Limb (tissue), 2 donors: ENCODE measurements at regions not wholly inside any gene's neighbourhood (a gene's known extent, or its start where the extent isn't known, plus 50 kb on each side); places are given as distances from the start of the nearest gene placed in this dataset.
"Not testable (repeated sequence)": the region's sequence is repeated elsewhere in the genome, so short reads cannot be mapped to it uniquely, and the experiment has no call there.

Experiments
- DNase-seq, 2 donors: peaks; one replicate each; pipeline ENCODE4 v3.0.0-alpha.2; 2016; ENCODE audit errors: extremely low spot score in 2 of 2

GRCh38 chr2:192579965-192580700 is 385.4 kb upstream of the TMEFF2 start:
- DNase-seq: no peak

DNA sequence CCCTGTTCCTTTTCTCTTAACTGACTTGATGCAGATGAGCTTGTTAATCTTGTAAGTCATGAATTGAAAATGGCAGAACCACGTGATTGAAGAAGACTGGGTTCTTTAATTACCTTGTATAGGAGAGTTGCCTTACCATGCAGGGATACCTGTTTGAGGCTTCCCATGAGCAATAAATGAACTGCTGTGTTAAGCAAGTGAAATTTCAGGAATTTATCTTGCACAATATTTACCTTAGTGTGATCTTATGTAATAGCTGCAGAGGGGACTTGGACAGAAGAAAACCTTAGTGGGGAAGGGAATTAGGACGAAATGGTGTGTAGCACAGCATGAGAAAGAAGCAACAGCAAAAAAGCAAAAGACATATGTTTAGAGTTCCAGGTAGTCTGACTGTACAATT is 384.0 kb upstream of the TMEFF2 start:
- no peak for DNase-seq

- no peak for DNase-seq
Measured at GRCh38 chr2:192577706-192578105, 383.0 kb upstream of the TMEFF2 start.

DNA sequence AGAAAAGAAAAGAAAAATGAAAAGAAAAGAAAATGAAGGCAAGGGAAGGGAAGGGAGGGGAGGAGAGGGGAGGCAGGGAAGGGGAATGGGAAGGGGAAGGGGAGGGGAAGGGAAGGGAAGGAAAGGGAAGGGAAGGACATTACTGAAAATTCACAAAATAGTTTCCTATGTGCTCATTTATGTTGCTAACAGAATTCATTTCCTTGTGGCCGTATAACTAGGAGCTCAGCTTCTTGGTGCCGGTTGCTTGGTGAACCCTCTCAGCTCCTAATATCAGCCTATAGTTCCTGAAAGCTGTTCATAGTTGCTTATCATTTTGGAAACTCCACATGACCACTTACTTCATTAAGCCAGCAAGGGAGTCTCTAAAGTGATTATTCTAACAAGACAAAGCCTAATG is 379.8 kb upstream of the TMEFF2 start:
- DNase-seq: no peak

DNA sequence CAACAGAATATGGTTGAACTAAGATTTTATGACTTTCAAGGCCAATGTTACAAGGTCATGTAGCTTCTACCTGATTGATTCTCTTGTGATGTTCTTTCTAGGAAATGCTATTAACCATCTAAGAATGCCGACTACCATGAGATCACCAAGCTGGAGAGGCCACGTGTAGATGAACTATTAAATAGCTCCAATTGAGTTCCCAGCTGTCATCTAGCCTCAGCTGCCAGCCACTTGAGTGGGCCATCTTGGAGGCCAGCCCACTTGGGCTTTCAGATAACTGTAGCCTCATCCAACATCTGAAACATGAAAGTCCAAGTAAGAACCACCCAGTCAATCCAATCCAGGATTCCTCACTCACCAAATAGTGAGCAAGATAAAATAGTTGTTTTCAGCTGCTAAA is 376.9 kb upstream of the TMEFF2 start:
- no peak for DNase-seq

DNA sequence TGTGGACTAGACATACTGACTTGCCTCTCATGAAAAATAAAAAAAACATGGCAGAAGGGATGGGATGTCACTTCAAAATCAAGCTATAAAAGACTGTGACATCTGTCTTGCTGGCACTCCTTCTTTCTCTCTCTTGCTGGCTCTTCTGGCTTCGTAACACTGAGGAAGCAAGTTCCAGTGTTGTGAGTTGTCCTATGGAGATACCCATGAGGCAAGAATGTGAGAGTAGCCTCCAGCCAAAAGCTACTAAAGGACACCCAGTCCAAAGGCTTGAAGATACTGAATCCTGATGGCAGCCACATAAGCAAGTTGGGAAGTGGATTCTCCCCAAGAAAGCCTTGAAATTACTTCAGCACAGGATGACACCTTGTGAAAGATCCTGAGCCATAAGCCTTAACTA is 376.1 kb upstream of the TMEFF2 start:
- no peak for DNase-seq

DNA sequence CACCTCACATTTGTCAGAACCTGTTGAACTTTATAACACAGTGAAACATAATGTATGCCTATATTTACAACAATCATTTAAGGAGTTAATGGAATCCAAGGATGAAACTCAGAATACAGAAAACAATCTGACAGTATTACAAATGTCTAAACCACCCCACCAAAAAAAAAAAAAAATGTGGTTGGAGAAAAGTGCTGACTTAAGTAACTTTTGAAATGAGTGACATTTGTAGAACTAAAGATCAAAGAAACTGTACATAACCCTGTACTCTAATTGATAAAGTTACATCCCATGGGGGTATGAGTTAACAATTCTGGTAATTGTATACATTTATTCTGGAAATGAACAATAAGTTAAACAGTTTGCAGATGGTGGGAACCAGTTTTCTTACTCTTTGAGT is 372.1 kb upstream of the TMEFF2 start:
- no peak for DNase-seq

- DNase-seq: no peak
Measured at GRCh38 chr2:192560326-192560725, 365.6 kb upstream of the TMEFF2 start.

GRCh38 chr2:192559587-192559986 is 364.9 kb upstream of the TMEFF2 start:
- DNase-seq: no peak

- no peak for DNase-seq
Measured at GRCh38 chr2:192558637-192559036, 363.9 kb upstream of the TMEFF2 start.

DNA sequence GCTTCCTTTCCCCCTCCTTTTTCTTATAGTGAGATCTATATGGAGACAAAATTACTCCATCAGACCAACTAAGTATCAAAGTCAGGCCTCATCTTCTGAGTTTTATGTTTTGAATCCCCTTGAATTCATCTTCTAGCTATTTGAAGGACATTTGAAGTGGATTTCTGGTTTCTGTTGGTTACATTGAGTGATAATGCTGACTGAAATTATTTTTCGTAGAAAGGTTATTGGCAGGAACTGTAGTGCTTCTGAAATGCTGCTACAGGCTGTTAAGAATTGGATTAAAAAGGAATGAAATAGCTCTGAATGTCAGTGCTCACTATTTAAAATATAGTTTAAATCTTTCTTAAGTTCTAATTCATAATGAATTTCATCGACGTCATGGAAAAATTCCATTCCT is 361.0 kb upstream of the TMEFF2 start:
- DNase-seq: no peak

DNA sequence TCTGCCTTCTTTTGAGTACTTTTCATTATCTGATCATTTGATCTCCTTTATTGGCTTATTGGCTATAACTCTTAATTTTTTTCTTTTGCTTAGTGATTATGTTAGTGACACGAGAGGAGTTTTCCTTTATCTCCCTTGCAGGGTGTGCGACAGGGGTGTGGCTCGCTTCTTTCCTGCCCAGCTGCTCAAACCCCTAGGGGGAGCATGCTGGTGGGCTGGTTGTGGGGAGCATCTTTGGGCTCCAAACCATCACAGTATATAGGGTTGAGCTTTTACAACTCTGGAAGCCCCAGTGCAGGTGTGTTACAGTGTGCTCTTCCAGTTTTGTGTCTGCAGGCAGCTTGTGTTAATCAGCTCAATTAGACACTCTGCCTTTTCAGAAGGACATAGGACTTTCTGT is 357.0 kb upstream of the TMEFF2 start:
- DNase-seq: no peak

- DNase-seq: no peak
Measured at GRCh38 chr2:192546565-192546964, 351.8 kb upstream of the TMEFF2 start.

DNA sequence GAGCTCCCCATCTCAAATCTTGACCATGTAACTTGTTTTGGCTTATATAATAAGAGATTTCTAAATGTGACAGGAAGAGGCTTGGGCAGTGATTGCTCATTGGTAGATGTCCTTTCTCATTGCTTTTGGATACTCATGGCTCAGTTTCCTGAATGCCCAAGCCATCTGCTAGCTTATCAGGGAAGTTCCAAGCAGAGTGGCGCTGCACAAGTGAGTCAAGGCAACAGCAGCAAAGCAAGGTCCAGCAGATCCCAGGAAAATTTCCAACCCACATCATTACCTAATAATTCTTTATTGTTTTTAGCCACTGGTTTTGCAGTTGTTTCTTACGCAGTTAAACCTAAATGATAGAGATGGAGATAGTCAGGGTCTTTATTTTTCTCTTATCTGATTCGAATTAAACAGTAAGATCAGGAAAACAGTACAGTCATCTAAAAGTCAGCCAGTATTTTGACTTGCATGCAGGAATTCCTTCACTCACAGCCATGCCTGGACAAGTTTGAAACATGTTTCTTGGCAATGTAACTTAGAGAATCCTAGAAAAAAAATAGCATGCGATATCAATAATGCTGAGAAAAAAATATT is 349.7 kb upstream of the TMEFF2 start:
- DNase-seq: no peak

- not testable (repeated sequence) for DNase-seq
Measured at GRCh38 chr2:192542148-192543066, 347.7 kb upstream of the TMEFF2 start.

DNA sequence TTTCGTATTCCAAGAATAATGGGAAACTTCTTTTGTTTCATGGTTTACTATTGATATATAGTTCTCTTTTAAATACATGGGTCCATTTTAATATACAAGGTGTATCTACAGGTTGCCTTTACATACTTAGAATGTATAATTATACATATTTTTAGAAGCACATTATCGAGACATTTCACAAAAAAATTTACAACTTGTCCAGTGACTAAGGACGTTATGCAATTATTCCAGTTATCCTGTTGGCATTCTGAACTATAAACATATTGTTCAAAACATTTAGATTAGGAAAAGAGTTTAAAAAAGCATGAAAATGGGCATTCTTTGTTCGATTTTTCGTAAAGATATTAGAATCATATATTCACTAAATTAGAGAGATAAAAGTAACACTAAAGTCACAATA is 344.6 kb upstream of the TMEFF2 start:
- DNase-seq: no peak

GRCh38 chr2:192536922-192537624 is 342.3 kb upstream of the TMEFF2 start:
- DNase-seq: no peak

- DNase-seq: no peak
Measured at GRCh38 chr2:192535956-192536921, 341.5 kb upstream of the TMEFF2 start.

GRCh38 chr2:192534072-192534471 is 339.3 kb upstream of the TMEFF2 start:
- DNase-seq: no peak

- not testable (repeated sequence) for DNase-seq
Measured at GRCh38 chr2:192524642-192525251, 330.0 kb upstream of the TMEFF2 start.
